ENCODE measurements at regions not wholly inside any gene's neighbourhood (a gene's known extent, or its start where the extent isn't known, plus 50 kb on each side); places are given as distances from the start of the nearest gene placed in this dataset.

DNA sequence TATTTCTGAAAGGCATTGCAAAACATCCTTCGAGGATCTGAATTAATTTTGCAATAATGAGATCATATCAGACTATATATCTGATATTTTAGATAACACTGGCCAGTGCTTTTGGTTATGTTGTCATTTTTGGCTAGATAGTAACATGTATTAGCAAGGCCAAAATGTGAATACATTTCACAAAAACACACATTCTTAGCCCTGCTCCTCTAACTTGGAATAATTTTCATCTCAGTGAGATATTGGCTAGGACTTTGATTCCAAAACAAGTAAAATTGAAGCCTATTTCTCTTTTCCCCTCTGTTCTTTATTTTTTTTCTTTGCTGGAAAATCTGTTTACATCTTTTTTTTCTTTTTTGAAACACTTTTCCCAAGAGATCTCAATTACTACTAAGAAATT lies 466.8 kb upstream of the CDH4 start:
- no peak overlapping the region for H3K4ac ChIP-seq (ENCODE audit: low read depth, low read length)

More for the DNA sequence above, 466.8 kb upstream of the CDH4 start:
- intact Hi-C loops (cut with micrococcal nuclease): no loop called here
- H3K27me3 ChIP-seq (ENCODE audit: control insufficient read depth, insufficient read depth, low read length): no peaks in the 10 kb centered on the region
- ChIA-PET POLR2A (ENCODE audit: unreplicated experiment) (no interaction called here), CTCF (no interaction called here)
- H4K91ac ChIP-seq (ENCODE audit: insufficient read depth, low read depth, low read length): no peak overlapping the region
- no peak overlapping the region for H2AK5ac ChIP-seq (ENCODE audit: low read depth, low read length)
- WGBS, 2 experiments (ENCODE audit: extremely low coverage in 2 of 2, insufficient read length in 1 of 2): no CpG with 5 or more reads among the region's 1 CpG
- H2BK20ac ChIP-seq (ENCODE audit: low read depth, low read length): no peak overlapping the region
- no peak overlapping the region for H2BK120ac ChIP-seq (ENCODE audit: low read depth, low read length)
- H3K4me1 ChIP-seq (ENCODE audit: control insufficient read depth, insufficient read depth, low read length): no peaks in the 10 kb centered on the region
- BruUV-seq (replicated peaks): no TSS peak
- in situ Hi-C loops (cut with MboI; ENCODE audit: low sequenced_read_pairs): no loop called here
- TF ChIP-seq MAFK (IDR thresholded peaks at IDR 0.05; ENCODE audit: low read depth, low read length) (no peak), BHLHE40 (IDR thresholded peaks at IDR 0.05; ENCODE audit: low read depth, low read length) (no peak), RFX5 (IDR thresholded peaks at IDR 0.05; ENCODE audit: low read depth, low read length) (no peak), RAD21 (IDR thresholded peaks at IDR 0.05; ENCODE audit: low read length) (no peak), CEBPB (IDR thresholded peaks at IDR 0.05; ENCODE audit: low read depth, low read length) (no peak), ELK1 (IDR thresholded peaks at IDR 0.05; ENCODE audit: borderline replicate concordance, low read depth, low read length) (no peak), POLR2A (IDR thresholded peaks at IDR 0.05; ENCODE audit: low read depth, low read length) (no peak), CTCF (conservative IDR thresholded peaks at IDR 0.05; ENCODE audit: low read depth, low read length) (no peak), CHD1 (IDR thresholded peaks at IDR 0.05; ENCODE audit: low read depth, low read length) (no peak), SMC3 (IDR thresholded peaks at IDR 0.05; ENCODE audit: low read depth, low read length) (no peak), MAZ (IDR thresholded peaks at IDR 0.05; ENCODE audit: borderline replicate concordance, low read depth, low read length) (no peak), NFE2L2 (IDR thresholded peaks at IDR 0.05; ENCODE audit: low read depth, low read length) (no peak)
- TF ChIP-seq, protein P1, sequence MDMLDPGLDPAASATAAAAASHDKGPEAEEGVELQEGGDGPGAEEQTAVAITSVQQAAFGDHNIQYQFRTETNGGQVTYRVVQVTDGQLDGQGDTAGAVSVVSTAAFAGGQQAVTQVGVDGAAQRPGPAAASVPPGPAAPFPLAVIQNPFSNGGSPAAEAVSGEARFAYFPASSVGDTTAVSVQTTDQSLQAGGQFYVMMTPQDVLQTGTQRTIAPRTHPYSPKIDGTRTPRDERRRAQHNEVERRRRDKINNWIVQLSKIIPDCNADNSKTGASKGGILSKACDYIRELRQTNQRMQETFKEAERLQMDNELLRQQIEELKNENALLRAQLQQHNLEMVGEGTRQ (IDR thresholded peaks at IDR 0.05; ENCODE audit: low read depth, low read length): no peak
- dilution Hi-C loops (cut with HindIII; ENCODE audit: low sequenced_read_pairs, unreplicated experiment): no loop called here
- no peak overlapping the region for H3K14ac ChIP-seq (replicated peaks; ENCODE audit: low read depth, low read length)
- no peaks in the 10 kb centered on the region for H3K9me1 ChIP-seq (ENCODE audit: insufficient read depth, low read length)
- no peak overlapping the region for H3K27ac ChIP-seq (ENCODE audit: insufficient read depth, low read length)
- ATAC-seq (ENCODE audit: low read depth) (no peak), DNase-seq (no peak)
- no peak overlapping the region for H4K5ac ChIP-seq (ENCODE audit: low read depth, low read length)
- no peak overlapping the region for H3K9ac ChIP-seq (ENCODE audit: low read depth, low read length)
- H2BK5ac ChIP-seq (ENCODE audit: low read depth, low read length, poor library complexity, severe bottlenecking): no peak overlapping the region
- no peak overlapping the region for H3K23ac ChIP-seq (ENCODE audit: low read depth, low read length)
- no peak overlapping the region for H3K4me3 ChIP-seq (ENCODE audit: insufficient read depth, low read depth, low read length)
- peaks cover 21% of the 10 kb centered on the region for H3K9me3 ChIP-seq (ENCODE audit: control insufficient read depth, insufficient read depth, low read length)
- H3K56ac ChIP-seq (ENCODE audit: extremely low read depth, insufficient read depth, low read length): no peak overlapping the region
- no peaks in the 10 kb centered on the region for H3K36me3 ChIP-seq (ENCODE audit: control insufficient read depth, insufficient read depth, low read length)
- no peaks in the 10 kb centered on the region for H4K20me1 ChIP-seq (ENCODE audit: insufficient read depth, low read length)
- H2BK15ac ChIP-seq (ENCODE audit: low read depth, low read length): no peak overlapping the region
- no peak overlapping the region for H4K8ac ChIP-seq (ENCODE audit: low read depth in 2 of 2, low read length in 2 of 2)
- H2AK9ac ChIP-seq (replicated peaks; ENCODE audit: low read depth, low read length, poor library complexity): no peak overlapping the region
- no peak overlapping the region for H2AFZ ChIP-seq (replicated peaks; ENCODE audit: low read length, poor library complexity)
- no peak overlapping the region for H3K4me2 ChIP-seq (ENCODE audit: low read depth, low read length)
- H3K18ac ChIP-seq (ENCODE audit: low read depth, low read length): no peak overlapping the region
- H3K79me1 ChIP-seq (ENCODE audit: low read depth in 1 of 2, low read length in 2 of 2): no peaks in the 10 kb centered on the region
